Activated CD4-positive, alpha-beta T cell treated with anti-CD3 and anti-CD28 coated beads, Interleukin-2, amount 50 U/mL, for 48 hours (primary cell): ENCODE measurements at regions not wholly inside any gene's neighbourhood (a gene's known extent, or its start where the extent isn't known, plus 50 kb on each side); places are given as distances from the start of the nearest gene placed in this dataset.

Experiments
- DNase-seq, 2 experiments: peaks; one replicate each; pipeline ENCODE4 v3.0.0-alpha.2; 2020

DNA sequence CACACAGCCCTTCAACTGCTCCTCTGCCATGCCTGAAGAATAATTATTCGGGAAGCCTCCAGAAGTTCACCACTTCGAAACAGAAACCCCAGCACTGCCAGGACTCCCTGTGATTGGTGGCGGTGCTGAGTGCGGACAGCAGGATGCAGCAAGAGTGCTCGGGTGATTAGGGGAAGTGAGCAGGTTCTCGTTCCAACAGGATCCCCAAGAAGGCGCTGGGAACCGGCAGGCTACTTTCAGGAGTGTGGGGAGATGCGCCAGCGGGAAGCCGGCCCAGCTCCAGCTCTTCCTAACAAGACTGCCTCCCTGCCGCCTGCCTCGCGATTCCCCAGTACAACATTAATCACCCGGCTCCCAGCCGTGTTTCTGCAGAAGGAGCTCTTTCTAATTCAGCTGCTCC lies 630.2 kb downstream of the BRD1 start:
- DNase-seq = no peak

DNA sequence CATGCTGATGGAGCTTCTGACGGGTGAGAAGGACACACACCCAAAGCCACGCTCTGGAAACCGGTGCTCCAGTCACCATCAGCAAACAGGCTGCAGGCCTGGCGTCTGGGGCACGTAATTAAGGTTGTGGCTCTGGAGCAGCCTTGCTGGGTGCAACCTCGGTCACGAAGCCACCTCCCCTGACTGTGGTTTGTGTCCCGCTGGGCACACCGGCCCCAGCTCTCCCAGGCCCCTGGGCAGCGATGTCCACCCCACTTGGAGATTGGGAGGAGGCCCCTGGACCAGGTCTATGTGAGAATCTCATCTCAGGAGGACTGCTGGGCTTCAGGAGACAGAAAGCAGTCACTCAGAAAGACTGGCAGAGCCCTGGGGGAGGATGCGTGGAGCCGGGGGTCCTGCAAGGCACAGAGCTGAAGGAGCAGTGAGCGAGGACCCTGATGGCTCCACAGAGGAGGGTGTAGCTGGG lies 631.6 kb downstream of the BRD1 start:
- no peak for DNase-seq

DNA sequence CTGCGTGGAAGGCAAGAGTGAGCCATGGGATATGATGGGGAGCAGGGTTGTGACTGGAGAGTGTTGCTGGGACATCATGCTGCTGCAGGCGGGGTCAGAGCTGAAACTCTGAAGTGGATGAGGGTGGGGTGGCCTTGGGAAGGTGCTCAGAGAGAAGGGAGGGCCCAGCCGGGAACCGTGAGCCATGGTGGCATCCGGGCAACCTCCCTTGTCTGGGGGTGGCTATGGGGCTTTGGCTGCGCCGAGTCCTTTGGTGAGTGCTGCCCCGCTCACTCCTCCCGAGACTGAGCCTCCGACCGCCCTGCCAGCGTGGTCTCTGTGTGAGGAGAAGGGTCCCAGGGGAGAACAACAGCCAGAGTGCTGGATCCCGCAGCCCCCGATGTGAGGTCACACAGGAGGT lies 632.0 kb downstream of the BRD1 start:
- DNase-seq = no peak

DNA sequence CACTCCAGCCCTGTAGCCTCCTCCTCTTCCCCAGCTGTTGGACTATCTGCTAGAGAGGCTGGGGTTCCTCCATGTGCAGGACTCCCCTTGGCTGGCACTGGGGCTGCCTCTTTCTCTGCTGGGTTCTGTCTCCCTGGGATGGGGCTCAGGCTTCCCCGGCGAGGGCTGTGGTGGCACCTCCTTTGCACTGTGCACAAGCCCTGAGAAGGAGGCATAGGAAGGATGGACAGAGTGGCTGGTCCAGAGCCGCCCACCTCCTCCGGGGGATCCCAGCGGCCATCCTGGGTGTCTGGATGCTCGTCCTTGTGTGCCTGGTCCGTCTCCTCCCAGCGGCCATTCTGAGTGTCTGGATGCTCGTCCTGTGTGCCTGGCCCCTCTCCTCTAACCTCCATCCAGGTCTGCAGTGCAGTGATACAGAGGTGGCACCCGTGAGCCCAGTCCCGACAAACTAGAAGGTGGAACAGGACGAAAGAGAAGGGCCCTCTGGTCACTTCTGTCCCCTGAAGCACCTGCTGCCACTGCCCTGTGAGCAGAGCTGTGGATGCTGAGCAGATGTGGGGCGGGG lies 633.7 kb downstream of the BRD1 start:
- no peak for DNase-seq

DNA sequence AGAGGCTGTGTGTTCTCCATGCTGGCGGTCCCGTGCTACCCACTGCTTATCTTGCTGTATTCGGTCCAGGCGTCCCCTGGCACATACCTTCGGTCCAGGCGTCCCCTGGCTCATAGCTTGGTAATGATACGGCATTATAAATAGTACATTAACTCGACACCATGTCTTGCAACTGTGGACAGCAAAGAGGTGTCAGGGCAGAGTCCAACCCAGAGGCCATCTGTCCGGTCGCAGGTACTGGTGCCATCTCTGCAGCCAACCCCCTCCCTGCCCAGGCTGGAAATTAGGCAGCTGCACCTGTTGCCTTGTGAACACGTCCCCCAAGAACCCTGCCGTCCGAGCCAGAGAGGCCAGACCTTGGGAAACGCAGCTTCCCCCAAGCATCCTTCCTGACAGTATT lies 634.3 kb downstream of the BRD1 start:
- DNase-seq = no peak

DNA sequence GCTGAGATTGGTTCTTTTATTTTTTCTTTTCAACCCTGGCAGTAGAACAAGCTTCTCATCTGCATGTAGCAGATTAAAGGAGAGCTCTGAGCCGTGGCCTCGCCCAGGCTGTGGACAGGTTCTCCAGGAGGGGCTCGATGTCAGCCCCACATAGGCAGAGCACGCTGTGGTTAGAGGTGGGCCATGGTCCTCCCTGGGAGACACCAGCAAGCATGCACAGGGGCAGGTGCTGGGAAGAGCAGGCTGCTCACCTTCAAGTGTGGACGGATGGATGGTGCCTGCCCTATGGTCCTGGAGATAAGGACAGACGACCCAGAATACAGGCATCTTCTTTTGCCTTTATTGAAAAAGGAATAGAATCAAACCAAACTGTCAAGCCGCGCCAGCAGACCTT lies 634.8 kb downstream of the BRD1 start:
- DNase-seq = no peak

DNA sequence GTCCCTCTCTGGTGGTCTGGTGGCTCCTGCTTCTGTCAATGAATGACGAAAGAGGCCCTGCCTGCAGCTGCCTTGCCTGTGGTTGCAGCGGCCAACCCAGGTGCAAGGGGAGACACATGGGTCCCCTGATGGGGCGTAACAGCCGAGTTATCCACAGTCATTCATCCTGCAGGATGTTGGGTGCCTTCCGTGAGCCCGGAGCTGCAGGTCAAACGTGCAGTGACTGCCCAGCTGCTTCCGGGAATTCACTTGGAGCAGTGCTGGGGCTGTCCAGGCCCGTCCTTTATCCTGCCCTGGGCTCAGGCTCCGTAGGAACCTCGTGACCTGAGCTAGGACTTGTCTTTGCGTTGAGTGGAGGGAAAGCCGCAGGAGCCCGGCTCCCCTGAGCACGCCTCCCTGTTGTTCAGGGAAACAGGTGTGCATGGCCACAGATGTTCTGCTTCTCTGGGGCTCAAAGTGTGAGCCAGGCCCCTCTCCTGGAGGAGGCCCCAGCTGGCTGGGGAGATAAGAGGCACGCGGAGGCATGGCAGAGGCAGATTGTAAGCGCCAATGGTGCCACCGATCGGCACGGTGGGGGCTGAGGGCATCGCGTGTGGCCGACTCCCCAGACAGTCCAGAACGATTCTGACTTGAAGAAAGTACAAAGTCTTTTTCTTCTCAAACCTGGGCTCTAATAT lies 635.4 kb downstream of the BRD1 start:
- no peak for DNase-seq

DNA sequence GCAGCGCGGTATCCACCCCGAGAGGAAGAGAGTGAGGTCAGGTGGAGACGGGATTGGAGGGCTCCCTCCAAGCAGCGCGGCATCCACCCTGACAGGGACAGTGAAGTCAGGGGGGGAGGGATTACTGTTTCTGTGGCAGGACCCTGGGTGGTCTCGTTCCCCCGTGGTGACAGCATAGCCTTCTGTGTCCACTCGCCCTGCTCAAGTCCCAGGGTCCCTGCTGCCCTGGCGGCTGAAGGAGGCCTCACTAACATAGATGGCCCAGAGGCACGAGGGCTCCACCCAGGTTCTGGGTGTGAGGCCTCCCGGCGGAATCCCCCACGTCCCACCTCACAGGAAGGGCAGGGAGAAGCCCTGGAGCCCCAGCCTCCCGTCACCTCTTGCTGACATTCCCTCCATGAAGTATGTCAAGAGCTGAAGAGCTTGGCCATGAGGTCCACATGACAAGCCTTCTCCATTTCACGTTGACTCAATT lies 636.1 kb downstream of the BRD1 start:
- DNase-seq = no peak

DNA sequence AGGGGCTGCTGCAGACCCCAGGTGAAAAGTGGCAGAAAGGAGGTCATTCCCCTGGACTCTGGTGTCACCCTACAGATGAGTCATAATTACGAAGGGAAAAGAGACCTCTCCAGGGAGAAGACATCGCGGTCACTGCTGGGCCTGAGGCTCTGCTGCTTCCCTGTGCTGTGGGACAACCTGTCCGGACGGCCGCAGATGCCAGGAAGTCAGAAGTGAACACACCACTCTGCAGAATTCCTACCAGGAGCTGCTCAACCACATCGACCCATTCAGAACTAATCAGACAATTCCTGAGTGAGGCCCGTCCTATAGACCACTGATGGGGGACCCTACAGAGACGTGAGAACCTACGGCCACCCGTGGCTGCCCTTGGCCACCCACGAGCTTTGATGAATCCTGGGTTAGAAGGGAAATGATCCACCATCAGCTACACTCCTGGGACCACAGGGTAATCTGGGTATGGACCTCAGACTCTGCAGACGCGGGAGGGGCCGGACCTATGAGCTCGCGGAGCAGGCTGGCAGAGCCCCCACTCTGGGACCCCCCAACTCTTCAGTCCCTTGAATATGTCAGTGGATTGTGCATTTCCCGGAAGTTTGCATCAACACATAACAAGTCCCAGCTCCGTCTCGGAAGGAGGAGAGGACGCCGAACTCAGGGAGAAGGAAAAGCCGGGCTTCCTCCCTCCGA lies 636.7 kb downstream of the BRD1 start:
- DNase-seq = no peak

DNA sequence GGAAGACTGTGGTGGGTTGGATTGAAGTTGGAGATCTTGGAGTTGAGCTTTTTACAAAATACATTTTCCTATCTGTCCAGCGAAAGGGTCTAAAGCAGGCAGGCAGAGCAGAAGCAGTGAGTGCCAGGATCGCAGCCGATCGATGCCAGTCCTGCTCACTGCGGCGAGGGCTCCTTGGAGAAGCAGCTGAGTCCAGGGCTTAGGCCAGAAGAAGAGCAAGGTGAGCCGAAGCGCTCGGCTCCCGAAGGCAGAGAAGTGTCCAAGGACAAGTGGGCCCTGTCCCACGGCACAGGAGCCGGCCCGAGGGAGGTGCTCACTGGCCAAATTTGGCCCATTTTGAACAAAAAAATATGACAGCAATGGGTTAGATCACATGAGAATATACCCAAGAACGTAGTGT lies 637.8 kb downstream of the BRD1 start:
- no peak for DNase-seq

DNA sequence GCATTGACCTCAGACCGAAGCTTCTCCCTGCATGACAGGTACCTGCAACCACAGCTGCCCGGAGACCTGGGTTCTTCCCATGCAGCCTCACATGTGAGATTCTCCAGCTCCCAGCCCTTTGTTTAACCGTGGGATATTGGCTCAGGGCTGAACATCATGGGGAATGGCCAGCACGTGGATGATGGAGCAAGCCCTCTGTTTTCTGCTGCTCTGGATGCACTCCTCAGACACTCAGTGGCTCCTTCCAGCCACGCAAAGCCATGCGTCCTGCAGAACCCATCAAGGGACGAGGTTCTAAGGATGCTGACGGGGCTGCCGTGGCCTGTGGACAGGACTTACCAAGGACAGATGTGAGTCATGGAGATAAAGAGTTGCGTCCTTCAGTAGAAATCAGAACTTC lies 639.1 kb downstream of the BRD1 start:
- no peak for DNase-seq

DNA sequence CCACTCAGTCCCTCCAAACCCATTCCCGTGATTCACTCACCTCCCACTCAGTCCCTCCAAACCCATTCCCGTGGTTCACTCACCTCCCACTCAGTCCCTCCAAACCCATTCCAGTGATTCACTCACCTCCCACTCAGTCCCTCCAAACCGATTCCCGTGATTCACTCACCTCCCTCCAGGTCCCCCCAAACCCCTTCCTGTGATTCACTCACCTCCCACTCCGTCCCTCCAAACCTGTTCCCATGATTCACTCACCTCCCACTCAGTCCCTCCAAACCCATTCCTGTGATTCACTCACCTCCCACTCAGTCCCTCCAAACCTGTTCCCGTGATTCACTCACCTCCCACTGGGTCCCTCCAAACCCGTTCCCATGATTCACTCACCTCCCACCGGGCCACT lies 639.6 kb downstream of the BRD1 start:
- DNase-seq = no peak

DNA sequence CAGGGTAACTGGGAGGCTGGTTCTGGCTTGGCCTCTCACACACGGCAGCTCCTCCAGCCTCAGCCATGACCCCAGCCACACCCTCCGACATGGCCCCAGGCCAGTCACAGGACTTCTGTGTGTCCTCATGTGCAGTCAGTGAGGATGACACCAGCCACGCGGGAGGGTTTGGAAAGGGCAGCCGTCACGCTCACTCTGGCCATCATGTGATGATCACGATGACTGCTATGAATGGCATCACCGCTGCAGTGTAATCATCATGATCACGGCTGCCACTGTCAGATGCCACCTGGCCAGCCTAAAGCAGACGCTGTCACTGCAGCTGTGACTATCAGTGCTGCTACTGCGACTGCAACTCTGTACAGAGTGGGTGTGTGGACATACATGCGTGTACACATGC lies 640.9 kb downstream of the BRD1 start:
- DNase-seq = no peak

DNA sequence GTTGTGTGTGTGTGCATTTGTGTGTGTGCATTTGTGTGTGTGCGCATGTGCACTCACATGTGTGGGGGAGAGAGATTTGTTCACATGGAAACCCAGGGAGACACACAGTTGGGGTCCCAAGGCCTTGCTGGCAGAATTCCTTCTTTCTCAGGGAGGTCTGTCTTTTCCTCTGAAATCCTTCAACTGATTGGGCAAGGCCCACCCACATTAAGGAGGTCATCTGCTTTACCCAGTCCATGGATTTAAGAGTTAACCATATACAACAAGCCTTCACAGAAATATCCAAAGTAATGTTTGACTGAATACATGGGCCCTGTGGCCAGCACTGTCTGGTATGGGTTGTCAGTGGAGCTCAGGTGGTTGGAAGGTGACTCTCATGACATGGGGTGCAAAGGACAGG lies 641.4 kb downstream of the BRD1 start:
- no peak for DNase-seq

DNA sequence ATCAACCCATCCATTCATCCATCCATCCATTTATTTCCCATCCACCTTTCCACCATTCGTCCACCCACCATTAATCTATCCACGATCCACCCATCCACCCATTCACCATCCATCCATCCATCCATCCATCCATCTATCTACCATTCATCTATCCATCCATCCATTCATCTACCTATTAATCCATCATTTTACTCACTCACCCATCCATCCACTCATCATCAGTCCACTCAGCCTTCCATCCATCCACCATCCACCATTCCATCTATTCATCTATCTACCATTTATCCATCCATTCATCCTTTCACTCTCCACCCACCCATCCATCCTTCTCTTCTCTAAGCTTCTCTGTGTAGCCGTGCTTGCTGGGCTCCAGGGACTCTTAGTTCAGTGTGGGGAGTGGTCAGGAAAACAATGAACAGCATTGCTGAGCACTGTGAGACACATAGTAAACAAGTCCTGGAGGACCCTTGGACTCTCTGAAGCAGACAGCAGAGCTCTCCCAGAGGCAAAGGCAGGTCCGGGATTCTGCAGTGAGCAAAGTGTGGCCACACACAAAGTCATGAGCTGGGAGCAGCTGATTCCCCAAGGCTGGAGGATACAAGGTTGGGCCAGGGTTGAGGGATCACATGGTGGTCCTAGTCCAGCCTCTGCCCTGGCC lies 642.2 kb downstream of the BRD1 start:
- no peak for DNase-seq

DNA sequence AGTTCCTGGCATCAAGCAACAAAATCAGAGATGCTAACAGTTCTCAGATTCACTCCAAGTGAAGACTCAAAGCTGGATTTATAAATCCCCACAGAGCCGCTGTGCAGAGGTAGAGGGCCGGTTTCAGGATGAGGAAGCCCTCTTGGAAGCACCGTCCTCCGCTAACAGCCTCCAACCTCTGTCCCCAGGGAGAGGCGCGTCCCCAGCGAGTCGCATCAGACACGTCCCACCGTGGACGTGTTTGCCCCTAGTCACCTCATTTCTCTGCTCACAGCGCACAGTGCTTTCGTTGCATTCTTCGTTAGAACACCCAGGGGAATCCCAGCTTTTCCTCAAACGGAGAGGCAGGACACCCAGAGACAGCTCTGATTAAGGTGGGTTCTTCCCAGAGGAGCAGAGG lies 642.9 kb downstream of the BRD1 start:
- DNase-seq = no peak

DNA sequence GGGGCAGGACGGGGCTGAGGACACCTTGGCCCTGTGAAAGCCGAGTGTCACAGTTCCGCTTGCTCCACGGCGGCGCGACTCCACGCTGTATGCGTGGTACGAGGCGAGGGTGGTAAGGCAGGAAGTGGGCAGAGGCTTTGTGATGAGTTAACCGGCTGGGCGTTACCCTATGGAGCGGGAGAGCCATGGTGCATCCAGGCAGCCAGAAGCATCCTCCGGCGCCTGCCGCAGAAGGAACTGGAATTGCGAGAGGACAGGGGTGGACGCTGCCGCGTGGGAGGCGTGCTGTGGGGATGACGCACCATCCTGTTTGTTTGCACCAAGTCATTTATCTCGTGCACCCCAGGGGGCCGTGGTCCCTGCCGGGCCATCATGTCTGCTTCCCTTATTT lies 643.9 kb downstream of the BRD1 start:
- no peak for DNase-seq

DNA sequence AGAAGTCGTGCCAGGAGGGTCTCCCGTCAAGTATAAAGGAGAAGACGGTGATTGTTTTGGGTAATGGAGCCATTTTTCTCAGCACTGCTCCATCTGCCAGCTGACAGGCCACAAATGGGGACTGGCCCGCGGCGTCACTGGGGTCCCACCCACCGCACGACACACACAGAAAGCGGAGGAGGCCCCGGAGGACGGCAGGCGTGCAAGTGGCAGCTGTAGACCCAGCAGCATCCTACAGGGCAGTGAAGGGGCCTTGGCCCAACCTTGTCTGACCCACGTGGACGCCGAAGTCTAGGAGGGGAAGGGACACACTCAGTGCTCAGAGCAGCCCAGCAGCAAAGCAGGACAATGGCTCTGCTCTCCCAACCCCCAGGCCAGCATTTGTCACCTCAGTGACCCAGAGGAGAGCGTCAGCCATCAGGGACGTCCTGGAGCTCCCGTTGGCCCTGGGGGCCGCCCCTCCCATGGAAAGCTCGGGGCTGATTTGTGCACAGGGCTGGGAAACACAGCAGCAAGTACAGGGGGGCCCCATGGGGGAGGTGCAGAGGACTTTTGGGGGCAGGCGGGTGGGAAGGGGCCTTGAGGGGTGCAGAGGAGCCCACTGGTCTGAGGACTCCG lies 644.4 kb downstream of the BRD1 start:
- DNase-seq = no peak

DNA sequence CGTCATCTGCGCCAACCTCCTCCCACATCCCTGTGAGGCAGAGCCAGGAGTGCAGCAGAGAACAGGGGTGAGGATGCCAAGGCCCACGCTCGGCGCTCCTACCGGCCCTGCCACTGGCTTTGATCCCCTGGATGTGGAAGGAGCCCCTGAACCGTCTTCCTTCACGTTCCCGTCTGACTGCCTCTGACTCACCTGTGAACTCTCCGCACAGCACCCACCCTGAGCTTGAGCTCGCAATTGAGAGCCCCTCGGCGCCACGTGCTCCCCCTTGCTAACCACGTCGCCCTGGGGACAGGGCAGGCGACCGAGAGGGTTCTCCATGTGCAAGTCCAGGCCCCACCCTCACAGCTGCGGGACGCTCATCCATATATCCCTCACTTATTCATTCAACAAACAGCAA lies 645.3 kb downstream of the BRD1 start:
- no peak for DNase-seq

DNA sequence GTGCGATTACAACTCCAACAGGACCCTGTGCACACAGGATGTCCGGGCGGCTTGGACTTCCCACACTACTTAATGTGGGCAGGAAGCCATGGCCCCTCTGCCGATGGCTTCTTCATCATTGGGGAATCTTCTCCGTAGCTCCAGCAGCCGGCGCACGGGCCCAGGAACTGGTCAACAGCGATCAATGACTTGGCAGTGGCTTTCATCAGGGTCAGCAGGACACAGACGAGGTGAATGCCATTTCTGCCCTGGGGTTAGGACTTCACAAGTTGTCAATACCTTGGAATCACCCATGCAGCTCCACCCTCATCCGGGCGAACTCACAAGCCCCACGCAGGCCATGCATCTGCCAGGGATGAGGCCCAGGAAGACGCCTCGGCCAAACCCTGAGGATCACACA lies 645.7 kb downstream of the BRD1 start:
- no peak for DNase-seq

DNA sequence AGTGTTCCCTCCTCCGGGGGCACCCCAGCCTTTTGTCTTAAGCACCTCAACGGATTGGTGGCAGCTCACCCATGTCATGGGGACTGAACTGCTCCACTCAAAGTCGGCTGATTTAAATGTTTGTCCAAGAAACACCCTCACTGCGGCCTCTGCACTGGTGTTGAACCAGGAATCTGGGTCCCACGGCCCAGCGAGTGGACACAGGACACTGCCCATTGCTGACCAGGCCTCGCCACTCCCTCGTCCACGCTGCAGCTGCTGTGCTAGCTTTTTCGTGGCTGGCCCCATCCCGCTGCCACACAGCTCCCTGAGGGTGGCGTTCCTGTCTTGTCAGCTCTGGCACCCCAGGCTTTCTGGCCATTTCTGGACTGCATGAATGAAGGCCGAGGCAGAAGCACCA lies 646.2 kb downstream of the BRD1 start:
- no peak for DNase-seq

DNA sequence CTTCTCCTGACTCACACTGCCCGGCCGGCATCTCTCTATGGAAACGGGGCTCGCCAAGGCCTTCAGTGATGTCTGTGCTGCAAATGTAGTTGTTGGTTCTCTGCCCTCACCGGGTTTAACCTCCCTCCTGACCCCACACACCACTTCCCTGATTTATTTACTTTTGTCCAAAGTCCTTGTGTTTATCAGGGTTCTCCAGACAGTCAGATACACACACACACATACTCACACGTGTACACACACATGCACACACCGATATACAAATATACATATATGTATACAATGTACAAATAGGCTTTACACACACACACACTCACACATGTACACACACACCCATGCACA lies 647.0 kb downstream of the BRD1 start:
- no peak for DNase-seq

DNA sequence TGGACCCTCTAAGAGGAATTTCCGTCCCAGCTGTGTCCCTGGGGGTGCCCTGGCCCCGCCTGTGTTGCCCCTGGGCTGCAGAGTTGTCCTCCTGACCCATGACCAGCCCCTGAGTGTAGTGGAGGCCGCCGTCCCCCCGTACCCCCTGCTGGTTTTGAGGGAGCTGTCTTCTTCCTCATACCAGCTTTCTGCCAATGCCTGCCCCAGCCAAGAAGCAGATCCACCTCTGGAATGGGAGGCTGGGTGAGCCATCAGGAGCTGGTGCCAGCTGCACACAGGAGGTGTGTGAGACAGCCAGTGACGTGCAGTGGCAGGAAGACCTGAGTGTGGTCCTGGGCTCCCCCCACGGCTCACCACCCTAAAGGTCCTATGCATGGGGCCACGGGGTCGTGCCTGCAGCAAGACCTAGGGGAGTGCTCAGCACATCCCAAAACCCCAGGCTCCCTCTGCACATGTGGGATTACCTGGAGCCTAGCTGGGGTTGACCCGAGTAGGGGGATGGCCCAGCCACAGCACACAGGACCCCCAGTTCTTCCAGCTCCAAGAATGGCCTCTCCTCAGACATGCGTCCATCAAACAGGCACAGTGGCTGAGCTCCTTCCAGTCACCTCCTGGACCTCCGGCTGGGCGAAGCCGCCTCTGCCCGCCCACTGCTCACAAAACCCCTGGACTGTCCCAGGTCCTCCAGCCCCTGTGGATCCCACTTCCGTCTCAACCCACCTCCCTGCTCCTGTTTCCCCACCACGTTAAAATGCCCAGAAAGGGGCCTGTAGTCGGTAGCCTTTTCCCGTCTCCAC lies 647.6 kb downstream of the BRD1 start:
- no peak for DNase-seq
